NCI-H510A (cell line): ENCODE measurements at regions not wholly inside any gene's neighbourhood (a gene's known extent, or its start where the extent isn't known, plus 50 kb on each side); places are given as distances from the start of the nearest gene placed in this dataset.

ENCODE experiments used
- DNase-seq: peaks from one replicate; lab custom pipeline; 2025; lab: John Stamatoyannopoulos, UW

DNA sequence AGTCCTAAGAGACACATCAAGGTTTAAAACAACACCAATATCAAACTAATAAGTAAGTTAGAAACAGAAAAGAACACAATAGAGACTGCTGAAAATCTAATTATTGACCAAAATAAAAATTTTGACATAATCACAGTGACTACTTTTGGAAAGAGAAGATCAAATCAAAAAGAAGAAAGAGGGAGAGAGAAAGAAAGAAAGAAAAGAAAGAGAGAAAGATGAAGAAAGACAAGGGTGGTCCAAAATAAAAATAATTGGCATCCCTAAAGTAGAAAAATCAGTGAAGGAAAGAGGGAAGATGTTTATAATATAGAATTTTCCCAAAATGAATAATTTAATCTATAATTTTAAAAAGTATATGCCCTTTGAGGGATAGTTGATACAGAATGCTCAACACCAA is 118.8 kb upstream of the VIPR2 start:
- no peak for DNase-seq

DNA sequence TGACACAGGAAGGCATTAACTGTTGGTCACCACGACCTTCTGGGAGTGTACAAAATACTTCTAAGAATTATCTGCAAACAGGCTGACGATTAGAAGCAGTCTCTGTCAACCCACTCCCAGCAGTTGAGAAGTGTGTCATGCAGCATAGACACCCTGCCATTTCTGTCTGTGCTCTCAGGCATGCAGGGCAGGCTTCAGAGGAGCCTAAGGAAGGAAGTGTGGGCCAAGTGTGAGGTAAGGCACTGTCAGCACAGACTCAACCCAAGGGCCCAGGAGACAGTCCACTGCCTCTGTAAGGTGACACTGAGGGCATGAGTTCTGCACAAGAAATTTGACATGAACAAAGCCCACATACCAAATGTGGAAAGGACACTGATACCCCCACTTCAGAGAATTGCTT is 109.0 kb upstream of the VIPR2 start:
- no peak for DNase-seq

DNA sequence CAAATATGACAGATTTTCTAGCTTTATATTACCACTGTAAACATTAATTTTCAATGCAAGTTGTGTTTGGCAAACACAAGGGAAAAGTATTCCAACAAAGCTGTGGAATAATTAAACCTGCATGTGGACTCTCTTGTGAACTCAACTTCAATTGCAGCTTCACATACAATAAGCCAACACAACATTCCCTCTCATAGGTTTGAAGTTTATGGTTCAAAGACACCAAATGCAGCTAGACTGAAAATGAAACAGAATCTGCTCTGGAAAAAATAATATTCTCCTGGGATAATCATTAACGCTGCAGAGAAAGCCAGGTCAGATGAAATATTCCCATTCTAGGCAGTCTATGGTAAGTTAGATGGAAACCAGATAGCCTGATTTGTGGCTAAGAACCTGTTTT is 105.8 kb upstream of the VIPR2 start:
- no peak for DNase-seq

DNA sequence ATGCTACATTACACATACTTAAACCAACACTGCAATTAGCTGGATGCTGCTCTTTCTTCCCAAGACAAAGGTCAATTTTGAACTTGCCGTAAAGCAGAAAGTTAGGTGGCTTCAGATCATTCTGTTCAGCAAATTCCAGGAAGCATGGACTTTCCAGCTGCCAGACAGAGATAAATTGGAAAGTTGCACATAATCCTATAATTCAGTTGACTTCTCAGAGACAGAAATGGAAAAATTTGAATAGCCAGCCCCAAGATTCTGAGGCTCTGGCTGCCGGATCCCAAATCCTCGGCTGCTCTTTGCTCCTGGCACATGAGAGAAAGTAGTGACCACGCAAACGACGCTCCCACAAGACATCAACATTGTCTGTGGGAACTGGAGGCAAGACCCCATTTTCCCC is 105.0 kb upstream of the VIPR2 start:
- DNase-seq = no peak

DNA sequence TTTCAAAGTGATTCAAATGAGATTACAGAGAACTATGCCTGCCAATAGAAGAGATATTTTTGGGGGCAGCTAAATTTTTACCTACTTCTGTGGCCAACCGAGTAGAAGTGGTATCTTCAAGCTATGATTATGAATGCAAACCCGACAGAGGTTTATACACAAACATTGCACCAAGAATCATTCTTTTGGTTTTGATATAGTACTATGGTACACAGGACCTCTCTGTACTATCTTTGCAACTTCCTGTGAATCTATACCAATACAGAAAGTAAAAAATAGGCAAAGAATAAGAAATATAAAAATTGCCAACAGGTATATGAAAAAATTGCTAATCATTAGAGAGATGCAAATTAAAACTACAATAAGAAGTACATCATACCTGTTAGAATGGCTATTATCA is 103.2 kb upstream of the VIPR2 start:
- DNase-seq = no peak

DNA sequence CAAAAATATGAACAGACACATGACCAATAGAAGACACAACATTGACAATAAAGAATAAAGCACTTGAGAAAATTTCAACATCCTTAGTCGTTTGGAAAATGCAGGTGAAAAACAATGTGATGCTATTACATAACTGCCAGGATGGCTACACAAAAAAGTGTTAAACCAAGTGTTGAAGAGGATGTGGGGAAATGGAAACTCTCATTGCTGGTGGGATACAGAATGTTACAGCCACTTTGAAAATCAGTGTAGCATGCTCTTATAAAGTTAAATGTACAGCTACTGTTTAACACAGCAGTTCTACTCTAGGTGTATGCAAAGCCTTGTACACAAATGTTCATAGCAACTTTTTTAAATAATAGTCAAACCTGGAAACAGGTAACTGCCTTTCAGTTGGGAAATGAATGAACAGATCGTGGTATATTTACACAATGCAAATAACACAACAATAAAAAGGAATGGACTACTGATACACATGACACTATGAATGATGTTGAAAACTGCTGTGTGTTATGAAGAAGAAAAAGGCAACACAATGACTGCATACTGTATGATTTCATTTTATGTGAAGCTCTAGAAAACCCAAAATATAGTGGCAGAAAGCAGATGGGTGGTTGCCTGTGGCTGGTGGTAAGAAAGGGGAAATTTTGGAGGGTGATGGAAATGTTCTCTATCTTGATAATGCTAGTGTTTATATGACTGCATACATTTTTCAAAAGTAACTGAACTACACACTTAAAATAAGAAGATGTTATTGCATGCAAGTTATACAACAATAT is 102.2 kb upstream of the VIPR2 start:
- no peak for DNase-seq

DNA sequence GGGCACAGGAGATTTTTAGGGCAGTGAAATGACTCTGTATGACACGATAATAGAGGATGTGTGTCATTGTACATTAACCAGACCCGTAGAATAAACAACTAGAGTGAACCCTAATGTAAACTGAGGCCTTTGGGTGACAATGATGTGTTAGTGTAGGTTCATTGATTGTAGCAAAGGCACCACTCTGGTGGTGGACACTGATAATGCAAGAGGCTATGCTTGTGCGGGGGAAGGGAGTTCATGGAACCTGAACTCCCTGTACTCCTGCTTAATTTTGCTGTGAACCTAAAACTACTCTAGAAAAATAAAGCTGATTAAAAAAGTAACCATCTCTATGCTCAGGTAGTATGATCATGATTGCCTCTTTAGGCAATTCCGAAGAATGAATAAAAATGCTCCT is 96.3 kb upstream of the VIPR2 start:
- no peak for DNase-seq

DNA sequence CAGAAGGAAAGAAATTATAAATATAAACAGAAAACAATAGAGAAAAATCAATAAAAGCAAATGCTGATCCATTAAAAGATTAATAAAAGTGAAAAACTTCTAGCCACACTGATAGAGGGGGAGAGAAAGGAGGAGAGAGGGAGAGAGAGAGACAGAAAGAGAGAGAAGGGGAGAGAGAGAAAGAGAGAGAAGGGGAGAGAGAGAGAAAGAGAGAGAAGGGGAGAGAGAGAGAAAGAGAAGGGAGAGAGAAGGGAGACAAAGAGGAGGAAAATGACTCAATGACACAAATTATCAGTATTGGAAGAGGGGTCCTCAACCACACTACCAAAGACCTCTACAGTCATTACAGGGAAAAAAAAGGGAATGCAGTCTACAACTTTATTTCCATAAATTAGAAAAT is 94.4 kb upstream of the VIPR2 start:
- no peak for DNase-seq

DNA sequence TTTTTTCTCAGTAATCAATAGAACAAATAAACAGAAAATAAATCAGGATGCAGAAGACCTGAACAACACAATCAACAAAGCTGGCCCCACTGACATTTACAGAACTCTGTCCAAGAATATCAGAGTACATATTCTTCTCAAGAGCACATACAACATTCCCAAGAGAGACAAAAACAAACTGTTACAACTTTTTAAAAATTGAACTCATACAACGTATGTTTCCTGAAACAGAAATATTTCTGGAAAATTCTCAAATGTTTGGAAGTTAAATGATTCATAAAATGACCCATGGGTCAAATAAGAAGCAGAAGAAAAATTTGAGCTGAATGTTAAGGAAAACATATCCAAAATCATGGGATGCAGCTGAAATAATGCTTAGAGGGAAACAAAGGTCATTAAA is 93.9 kb upstream of the VIPR2 start:
- no peak for DNase-seq

DNA sequence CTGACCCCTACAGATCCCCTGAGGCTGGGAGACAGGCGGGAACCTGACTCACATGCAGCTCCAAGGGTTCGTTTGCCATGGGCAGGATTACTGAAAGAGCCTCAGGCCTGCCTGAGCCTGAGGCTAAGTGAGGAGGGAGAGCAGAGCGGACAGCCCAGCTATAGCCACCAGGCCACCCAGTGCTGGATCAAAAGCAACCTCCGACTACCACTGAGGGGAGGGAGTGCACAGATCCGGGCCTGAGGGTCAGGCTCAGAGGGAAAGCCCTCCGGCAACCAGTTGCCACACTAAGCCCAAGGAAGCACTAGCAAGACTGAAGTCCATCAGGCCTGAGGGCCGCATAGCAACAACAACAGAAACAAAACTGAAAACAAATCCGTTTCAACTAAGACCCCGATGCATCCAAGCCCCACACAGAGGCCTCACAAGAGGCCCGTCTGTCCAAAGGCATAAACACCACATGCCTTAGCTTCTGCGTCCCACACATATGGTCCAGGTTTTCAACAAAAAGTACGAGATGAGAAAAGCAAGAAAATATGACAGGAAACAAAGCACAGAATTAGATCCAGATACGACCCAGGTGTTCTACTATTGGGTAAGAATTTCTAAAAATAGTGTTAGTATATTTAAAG is 92.5 kb upstream of the VIPR2 start:
- DNase-seq = no peak

DNA sequence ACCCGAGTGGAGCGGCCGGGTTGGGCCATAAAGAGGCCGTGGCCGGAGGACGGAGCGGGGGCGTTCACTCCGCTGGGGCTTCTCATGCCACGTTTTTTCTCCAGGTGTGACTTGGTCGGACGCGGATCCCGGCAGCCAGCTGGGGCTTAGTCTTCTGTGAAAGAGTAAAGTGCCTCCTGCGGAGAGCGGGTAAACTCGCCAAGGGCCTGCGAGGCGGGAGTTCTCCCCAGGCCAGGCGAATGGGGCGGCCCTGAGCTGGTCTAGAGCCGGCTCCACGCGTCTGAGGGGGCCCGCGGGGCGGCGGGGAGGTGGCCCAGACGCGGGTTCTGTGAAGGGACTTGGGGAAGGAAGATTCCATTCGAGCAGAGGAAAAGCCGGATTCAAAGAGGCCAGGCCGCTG is 86.3 kb upstream of the VIPR2 start:
- no peak for DNase-seq

DNA sequence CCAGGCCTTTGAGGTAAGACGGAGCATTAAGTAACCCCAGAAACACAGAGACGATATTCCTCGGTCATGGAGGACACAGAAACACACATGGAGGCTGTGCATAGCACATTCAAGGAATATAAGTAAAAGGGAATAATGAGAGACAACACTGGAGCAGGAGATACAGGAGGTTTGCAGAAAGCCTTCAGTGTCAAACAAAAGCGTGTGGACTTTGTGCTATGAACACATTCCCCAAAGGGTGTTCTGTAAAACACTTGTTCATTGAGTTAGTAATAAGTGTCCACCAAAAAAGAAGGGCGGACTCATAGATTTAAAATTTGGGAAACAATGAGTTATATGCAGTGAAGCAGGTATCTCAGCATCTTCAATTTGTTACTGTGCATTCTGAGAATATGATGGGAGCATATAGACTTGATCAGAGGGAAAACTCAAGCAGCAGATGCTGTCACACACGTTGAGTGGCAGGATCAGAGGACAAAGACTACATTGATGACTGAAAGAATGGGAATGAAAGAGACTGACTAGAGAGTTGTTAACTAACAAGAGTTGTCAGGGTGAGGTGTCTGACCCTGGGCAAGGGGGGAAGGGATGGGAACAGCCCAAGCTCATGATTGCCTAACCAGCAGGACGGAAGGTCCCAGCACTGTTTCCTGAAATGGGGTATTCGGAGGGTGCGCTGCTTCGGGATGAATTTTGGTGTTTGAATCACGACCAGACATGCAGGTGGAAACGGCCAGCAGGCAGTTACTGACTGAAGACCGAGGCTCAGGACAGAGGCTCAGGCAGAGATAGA is 85.2 kb upstream of the VIPR2 start:
- no peak for DNase-seq

DNA sequence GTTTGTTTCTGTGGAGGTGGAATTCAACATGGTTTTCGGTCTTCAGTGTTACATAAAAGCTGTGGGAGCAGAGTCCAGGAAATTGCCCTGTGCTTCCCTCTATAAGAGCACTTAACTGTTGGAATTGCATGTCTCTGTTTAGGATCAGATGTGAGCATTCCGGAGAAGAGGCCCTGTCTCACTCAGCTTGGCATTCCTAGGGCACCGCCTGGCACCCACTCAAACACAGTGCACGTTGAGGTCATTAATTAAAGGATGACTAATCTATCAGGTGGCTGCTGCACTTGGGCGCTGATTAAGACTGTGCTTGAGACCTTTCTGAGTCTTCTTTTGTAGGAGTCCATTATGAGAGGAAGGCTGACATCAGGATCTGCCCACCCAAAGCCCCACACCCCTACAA is 82.8 kb upstream of the VIPR2 start:
- no peak for DNase-seq

DNA sequence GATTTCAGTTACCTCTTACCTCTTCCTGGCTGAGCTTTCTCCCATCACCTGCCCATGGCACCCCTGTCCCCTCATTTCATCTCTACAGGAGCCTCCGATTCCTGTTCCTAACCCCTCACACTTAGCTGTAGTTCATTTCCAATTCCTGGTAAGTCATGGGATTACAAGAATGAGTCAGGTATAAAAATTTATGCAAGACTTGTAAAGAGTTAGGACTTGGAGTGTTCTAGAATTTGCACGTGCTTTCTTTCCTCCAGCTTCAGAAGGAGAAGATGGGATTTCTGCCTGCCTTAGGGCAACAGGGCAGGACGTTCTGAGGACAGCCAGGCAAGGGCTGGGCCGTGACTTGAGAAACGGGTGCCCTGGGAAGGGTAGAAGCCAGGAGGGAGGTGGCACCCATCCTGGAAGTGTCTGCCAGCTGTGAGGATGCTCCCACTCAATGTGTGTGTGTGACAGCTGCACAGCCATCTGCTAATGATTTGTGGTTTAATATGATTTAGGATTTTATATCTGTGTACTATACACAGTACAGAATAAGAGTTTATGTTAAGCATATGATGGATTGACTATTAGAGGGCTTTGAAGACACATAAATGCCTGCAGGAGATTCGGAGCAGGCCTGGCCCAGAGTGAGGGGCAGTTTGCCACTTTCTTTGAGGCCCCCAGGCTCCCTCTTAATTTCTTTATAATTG is 81.5 kb upstream of the VIPR2 start:
- DNase-seq = no peak

DNA sequence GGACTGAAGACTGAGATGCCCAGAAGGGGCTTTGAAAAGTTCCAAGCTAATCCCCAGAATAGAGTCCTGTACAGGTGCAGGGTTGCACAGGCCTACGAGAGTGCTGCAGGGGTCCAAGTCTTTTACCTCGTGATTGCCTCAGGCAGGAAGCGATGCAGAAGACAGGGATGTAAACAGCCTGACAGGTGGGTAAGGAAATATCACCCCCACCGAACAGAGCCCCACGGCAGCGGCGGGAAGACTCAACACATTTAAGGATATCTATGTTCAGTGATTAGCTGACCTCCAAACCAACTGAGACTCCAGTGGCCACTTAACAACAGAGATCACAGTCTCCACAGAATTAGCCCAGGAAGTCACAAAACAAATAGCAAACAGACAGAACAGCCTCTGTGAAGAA is 73.9 kb upstream of the VIPR2 start:
- DNase-seq = no peak

DNA sequence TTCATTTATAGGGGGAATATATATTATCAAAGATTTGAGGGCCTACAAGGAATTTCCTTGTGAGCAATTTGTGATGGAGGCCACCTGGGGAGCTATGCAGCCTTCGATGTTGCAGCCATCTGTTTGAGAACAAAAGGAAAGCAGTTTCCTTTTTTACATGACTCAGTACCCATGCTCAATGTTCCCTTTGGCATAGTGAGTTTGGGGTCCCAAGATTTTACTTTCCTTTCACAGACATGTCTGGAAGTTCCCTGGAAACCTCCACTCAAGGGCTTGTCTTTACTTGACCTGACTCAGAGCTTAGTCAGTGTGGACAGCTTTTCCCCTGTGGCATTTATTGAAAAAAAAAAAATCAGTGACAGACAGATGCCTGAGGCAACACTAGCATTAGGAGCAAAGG is 73.5 kb upstream of the VIPR2 start:
- DNase-seq = no peak

DNA sequence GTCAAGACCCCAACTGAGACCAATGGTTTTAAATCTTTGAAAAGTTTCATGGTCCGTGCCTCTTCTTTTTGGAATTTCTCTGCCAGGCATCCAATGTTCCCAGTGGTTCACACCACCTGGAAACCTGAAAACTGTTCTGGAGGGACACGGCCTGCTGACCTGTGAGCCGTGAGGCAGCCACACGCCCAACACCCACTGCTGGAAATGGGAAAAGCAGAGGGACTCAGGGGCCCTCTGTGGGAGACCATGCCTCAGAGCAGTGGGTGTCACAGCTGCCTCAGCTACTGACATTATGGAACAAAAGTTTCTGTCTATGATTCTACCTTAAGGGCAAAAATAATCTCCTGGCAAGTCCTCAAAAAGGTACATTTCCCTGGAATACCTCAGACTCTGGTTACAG is 70.4 kb upstream of the VIPR2 start:
- DNase-seq = no peak

DNA sequence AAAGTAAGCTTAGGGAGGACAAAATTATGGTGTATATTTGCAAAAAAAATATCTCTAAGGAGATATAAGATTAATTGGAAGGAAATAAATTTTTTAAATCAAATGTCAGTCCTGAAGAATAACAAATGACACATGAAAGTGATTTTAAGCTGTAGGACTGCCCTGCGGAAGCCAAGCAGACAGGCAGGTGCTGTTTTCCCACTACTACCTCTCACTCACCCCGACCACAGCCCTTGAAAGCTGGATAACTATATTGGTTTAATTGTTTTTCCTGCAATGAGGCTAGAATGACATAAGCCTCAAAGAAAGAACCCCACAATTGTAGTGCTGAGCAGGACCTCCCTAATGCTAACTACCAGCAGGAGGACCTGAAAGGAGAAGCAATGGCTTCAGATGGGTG is 68.6 kb upstream of the VIPR2 start:
- no peak for DNase-seq

DNA sequence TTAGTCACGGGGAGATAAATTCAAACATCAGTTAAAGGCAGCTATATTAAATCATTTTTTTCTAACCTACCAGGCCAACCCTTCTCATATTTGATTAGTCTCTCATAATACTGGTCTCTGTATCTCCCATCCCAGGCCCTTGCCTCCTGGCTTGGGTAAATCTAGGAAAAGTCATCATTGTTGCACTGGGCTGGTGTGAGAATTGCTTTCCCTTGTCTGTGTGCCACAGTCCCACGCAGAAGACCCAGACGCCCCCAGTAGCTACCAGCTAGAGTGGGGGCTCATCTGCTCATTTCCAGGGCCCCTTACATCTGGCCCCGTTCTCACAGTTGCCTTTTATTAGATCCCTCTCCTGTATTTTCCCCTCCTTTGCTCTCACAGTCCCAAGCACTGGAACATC is 67.6 kb upstream of the VIPR2 start:
- no peak for DNase-seq

DNA sequence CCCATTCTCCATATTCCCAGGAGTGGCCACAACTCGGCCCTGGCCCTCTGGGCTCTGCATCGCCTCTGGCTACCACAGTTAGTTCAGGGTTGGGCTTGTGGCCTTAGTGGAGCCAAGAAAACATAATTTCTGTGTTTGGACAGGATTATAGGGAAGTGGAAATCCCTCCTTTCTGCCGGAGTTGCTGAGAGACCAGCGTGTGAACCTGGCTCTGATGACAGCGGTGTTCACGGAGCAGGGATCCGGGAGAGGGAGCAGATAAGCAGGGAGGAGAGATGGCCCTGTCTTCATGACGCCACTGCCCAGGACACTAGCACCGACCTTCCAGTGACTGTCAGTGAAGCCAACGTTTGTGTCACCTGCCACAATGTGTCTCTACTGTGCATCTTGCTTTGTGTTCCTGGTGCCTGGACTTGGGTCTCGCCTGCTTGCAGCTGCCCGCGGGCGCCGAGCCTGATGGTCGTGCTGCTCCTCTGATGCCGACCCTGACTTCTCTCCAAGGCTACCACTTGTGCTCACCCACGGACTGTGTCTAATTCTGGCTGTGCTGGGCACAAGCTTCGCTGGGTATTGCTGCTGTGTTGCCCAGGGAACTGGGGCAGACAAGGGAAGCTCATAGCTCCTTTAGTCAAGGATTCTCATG is 67.0 kb upstream of the VIPR2 start:
- no peak for DNase-seq

DNA sequence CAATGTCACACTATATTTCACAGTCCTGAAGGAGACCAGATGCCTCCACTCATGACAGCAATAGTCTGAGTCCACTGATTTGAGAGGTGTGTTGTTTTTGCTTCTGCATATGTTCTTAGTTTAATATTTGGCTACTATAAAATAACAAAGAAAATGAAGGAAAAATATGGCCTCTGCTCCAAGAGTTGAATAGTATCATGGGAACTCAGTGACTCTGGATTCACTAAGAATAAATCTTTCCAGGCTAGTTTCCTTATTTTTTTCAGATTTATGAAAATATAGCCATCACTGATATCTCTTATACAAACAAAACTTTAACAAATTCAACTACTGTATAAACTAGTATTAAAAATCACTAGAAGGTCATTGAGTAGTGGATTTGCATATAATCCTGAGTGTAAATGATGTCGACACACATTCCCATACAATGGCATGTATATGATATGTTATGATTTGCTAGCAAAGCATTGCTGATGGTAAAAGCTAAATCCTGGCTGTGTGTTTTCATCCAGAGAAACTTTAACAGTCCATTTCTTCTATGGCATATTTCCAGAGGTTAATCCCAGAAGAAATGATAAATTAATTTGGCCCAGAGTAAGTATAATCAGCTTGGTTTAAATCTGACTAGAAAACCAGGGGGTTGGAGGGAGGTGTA is 66.0 kb upstream of the VIPR2 start:
- DNase-seq = no peak

DNA sequence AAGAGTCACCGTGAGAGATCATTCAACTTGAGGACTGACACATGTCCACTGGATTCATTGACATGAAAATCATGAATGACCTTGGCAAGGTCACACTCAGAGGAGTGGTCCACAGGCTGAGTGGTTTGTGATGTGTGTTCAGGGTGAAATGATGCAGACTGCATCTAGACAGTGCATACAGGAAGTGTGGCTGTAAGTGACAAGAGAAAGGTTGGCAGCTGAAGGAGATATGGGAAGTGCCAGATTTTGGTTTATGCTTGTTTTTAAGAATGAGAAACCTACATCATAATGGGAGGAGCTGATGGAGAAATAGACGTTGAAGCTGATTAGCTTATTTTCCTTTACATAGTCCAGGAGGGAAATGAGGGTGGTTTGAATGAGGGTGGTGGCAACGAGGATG is 64.8 kb upstream of the VIPR2 start:
- no peak for DNase-seq
